Testis (tissue), 2 donors: ENCODE measurements at regions not wholly inside any gene's neighbourhood (a gene's known extent, or its start where the extent isn't known, plus 50 kb on each side); places are given as distances from the start of the nearest gene placed in this dataset.

Source experiments
- DNase-seq: peaks from one replicate; pipeline ENCODE4 v3.0.0-alpha.2; 2019
- H3K27ac ChIP-seq, 2 donors: fragments of 200-600 bp; sonication (generic); one replicate each; pipeline ENCODE4 v1.5.1; 2019
- H3K27me3 ChIP-seq: fragments of 200-600 bp; sonication (generic); one replicate; pipeline ENCODE4 v1.5.1; 2019
- H3K36me3 ChIP-seq: fragments of 200-600 bp; sonication (generic); one replicate; pipeline ENCODE4 v1.5.1; 2017; ENCODE audit warnings: low read depth; ENCODE audit errors: missing control alignments
- H3K4me1 ChIP-seq: fragments of 200-600 bp; sonication (generic); one replicate; pipeline ENCODE4 v1.5.1; 2019
- H3K4me3 ChIP-seq, 2 donors: fragments of 200-600 bp; sonication (generic); one replicate each; pipeline ENCODE4 v1.5.1; 2017 to 2019
- H3K9me3 ChIP-seq: fragments of 200-600 bp; sonication (generic); one replicate; pipeline ENCODE4 v1.5.1; 2017
- CTCF ChIP-seq, 3 experiments: fragments of 450-650 bp in 2 of 3; fragments of 200-600 bp in 1 of 3; sonication (generic) in 1 of 3; IDR thresholded peaks; one replicate each; pipeline ENCODE4 v1.5.1; 2016 to 2019; ENCODE audit warnings: antibody characterized with exemption in 3 of 3, mild to moderate bottlenecking in 2 of 3, moderate library complexity in 1 of 3
- POLR2A ChIP-seq: fragments of 450-650 bp; IDR thresholded peaks from one replicate; pipeline ENCODE4 v1.6.1; 2017; ENCODE audit warnings: antibody characterized with exemption, mild to moderate bottlenecking, moderate library complexity
- WGBS, 2 donors: methylation state at CpG; one replicate each; pipeline ENCODE4 v1.1.5; 2018; 5-methylcytosine and 5-hydroxymethylcytosine counted together
- intact Hi-C: fragments of 100-400 bp; cut with DNase I; formaldehyde crosslinking; loops from one replicate; pipeline ENCODE4 v1.15.1; 2023; ENCODE audit warnings: low total_unique reads

- Histone ChIP-seq H3K9me3 (no peaks in the 10 kb centered on the region), H3K4me3 (no peak overlapping the region), H3K4me1 (no peaks in the 10 kb centered on the region), H3K27ac (no peak overlapping the region), H3K27me3 (no peaks in the 10 kb centered on the region), H3K36me3 (no peaks in the 10 kb centered on the region)
- 85 to 93% methylated on average over 2 of the region's 2 CpGs for WGBS, 2 donors
- DNase-seq: no peak
- intact Hi-C loops: no loop called here
- TF ChIP-seq CTCF (IDR thresholded peaks at IDR 0.05) (no peak), POLR2A (no peak)
Observed at GRCh38 chr11:91136631-91137030, 913.8 kb upstream of the CHORDC1 start.

- intact Hi-C loops: no loop called here
- H3K27ac ChIP-seq: no peak overlapping the region
- TF ChIP-seq CTCF (IDR thresholded peaks at IDR 0.05): no peak
- no peak for TF ChIP-seq POLR2A
Observed at GRCh38 chr11:91133361-91133760, 910.5 kb upstream of the CHORDC1 start.

GRCh38 chr11:91129596-91129995, 906.7 kb upstream of the CHORDC1 start:
- no peak overlapping the region for H3K27ac ChIP-seq
- no peaks in the 10 kb centered on the region for H3K36me3 ChIP-seq
- H3K4me3 ChIP-seq: no peak overlapping the region
- H3K4me1 ChIP-seq: no peaks in the 10 kb centered on the region
- 65 to 74% methylated on average over 3 of the region's 3 CpGs for WGBS, 2 donors
- no peak for DNase-seq
- no peaks in the 10 kb centered on the region for H3K27me3 ChIP-seq
- intact Hi-C loops: no loop called here
- no peak for TF ChIP-seq CTCF (IDR thresholded peaks at IDR 0.05)
- no peak for TF ChIP-seq POLR2A
- H3K9me3 ChIP-seq: no peaks in the 10 kb centered on the region

More at GRCh38 chr11:91133361-91133760, 910.5 kb upstream of the CHORDC1 start:
- Histone ChIP-seq H3K4me3 (no peak overlapping the region), H3K36me3 (no peaks in the 10 kb centered on the region), H3K4me1 (no peaks in the 10 kb centered on the region), H3K27me3 (no peaks in the 10 kb centered on the region), H3K9me3 (no peaks in the 10 kb centered on the region)
- no peak for DNase-seq

- DNase-seq: no peak
- Histone ChIP-seq H3K27ac (no peak overlapping the region), H3K4me3 (no peak overlapping the region), H3K9me3 (no peaks in the 10 kb centered on the region), H3K36me3 (no peaks in the 10 kb centered on the region), H3K27me3 (no peaks in the 10 kb centered on the region), H3K4me1 (no peaks in the 10 kb centered on the region)
- intact Hi-C loops: no loop called here
- WGBS, 2 donors: 69 to 100% methylated on average over 1 of the region's 1 CpG
- TF ChIP-seq CTCF (IDR thresholded peaks at IDR 0.05) (no peak), POLR2A (no peak)
Observed at GRCh38 chr11:91124363-91124762, 901.5 kb upstream of the CHORDC1 start.

GRCh38 chr11:91115116-91115515, 892.3 kb upstream of the CHORDC1 start:
- no peak for DNase-seq
- intact Hi-C loops: no loop called here
- no peaks in the 10 kb centered on the region for H3K9me3 ChIP-seq

More at GRCh38 chr11:91115116-91115515, 892.3 kb upstream of the CHORDC1 start:
- WGBS, 2 donors: 53 to 68% methylated on average over 1 of the region's 1 CpG
- TF ChIP-seq CTCF (IDR thresholded peaks at IDR 0.05) (no peak), POLR2A (no peak)
- H3K4me3 ChIP-seq: no peak overlapping the region
- H3K27ac ChIP-seq: no peak overlapping the region
- no peaks in the 10 kb centered on the region for H3K4me1 ChIP-seq
- no peaks in the 10 kb centered on the region for H3K27me3 ChIP-seq
- no peaks in the 10 kb centered on the region for H3K36me3 ChIP-seq
